NB4 (cell line): ENCODE measurements at regions not wholly inside any gene's neighbourhood (a gene's known extent, or its start where the extent isn't known, plus 50 kb on each side); places are given as distances from the start of the nearest gene placed in this dataset.

Experiments used
- TF ChIP-seq, protein P1 (sequence below): IDR thresholded peaks from one replicate; pipeline ENCODE4 v1.5.1; 2012; ENCODE audit warnings: low read depth, low read length
- TF ChIP-seq, protein P2 (sequence below): IDR thresholded peaks from 2 replicates; pipeline ENCODE4 v1.6.1; 2011; ENCODE audit warnings: low read depth, low read length

- TF ChIP-seq, protein P1, sequence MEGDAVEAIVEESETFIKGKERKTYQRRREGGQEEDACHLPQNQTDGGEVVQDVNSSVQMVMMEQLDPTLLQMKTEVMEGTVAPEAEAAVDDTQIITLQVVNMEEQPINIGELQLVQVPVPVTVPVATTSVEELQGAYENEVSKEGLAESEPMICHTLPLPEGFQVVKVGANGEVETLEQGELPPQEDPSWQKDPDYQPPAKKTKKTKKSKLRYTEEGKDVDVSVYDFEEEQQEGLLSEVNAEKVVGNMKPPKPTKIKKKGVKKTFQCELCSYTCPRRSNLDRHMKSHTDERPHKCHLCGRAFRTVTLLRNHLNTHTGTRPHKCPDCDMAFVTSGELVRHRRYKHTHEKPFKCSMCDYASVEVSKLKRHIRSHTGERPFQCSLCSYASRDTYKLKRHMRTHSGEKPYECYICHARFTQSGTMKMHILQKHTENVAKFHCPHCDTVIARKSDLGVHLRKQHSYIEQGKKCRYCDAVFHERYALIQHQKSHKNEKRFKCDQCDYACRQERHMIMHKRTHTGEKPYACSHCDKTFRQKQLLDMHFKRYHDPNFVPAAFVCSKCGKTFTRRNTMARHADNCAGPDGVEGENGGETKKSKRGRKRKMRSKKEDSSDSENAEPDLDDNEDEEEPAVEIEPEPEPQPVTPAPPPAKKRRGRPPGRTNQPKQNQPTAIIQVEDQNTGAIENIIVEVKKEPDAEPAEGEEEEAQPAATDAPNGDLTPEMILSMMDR: no peak
- TF ChIP-seq, protein P2, sequence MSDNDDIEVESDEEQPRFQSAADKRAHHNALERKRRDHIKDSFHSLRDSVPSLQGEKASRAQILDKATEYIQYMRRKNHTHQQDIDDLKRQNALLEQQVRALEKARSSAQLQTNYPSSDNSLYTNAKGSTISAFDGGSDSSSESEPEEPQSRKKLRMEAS: no peak
These were observed 276.8 kb downstream of the GAS1 start for GRCh38 chr9:86670536-86670935.
